DND-41 (cell line): ENCODE measurements at regions not wholly inside any gene's neighbourhood (a gene's known extent, or its start where the extent isn't known, plus 50 kb on each side); places are given as distances from the start of the nearest gene placed in this dataset.

Experiments
- ATAC-seq: fragments of 200-7000 bp; cut with Tn5 transposase; 3 replicates; pipeline ENCODE4 v1.9.1; 2021; ENCODE audit warnings: low read depth; ENCODE audit not compliant: insufficient read depth
- DNase-seq: peaks from one replicate; pipeline ENCODE4 v3.0.0-alpha.2; 2020
- H2AFZ ChIP-seq: 2 replicates; pipeline ENCODE4 v1.6.0; 2012; ENCODE audit warnings: low read depth, low read length
- H3K27ac ChIP-seq: 2 replicates; pipeline ENCODE4 v1.5.1; 2012; ENCODE audit warnings: low read length, inconsistent platforms
- H3K27me3 ChIP-seq: fragments of 200-600 bp; sonication (generic); 2 replicates; pipeline ENCODE4 v1.6.0; 2012; ENCODE audit warnings: low read length, mild to moderate bottlenecking, inconsistent platforms; ENCODE audit not compliant: insufficient read depth, poor library complexity
- H3K36me3 ChIP-seq: 2 replicates; pipeline ENCODE4 v1.5.1; 2012; ENCODE audit warnings: low read length, inconsistent platforms; ENCODE audit not compliant: insufficient read depth
- H3K4me1 ChIP-seq: 2 replicates; pipeline ENCODE4 v1.5.1; 2012; ENCODE audit warnings: mild to moderate bottlenecking, low read length; ENCODE audit not compliant: insufficient read depth
- H3K4me2 ChIP-seq: 2 replicates; pipeline ENCODE4 v1.6.0; 2012; ENCODE audit warnings: mild to moderate bottlenecking, moderate library complexity, low read length, inconsistent platforms; ENCODE audit not compliant: insufficient read depth
- H3K4me3 ChIP-seq, 2 experiments: fragments of 200-600 bp in 1 of 2; shearing (Covaris generic) in 1 of 2; 2 replicates each; pipeline ENCODE4 v1.5.1; 2012 to 2016; ENCODE audit warnings: inconsistent platforms in 2 of 2, low read length in 2 of 2, mild to moderate bottlenecking in 2 of 2, low read depth in 1 of 2, moderate library complexity in 1 of 2
- H3K79me2 ChIP-seq: 2 replicates; pipeline ENCODE4 v1.6.0; 2012; ENCODE audit warnings: low read length, inconsistent platforms; ENCODE audit not compliant: insufficient read depth
- H3K9ac ChIP-seq: 2 replicates; pipeline ENCODE4 v1.6.0; 2012; ENCODE audit warnings: low read depth, mild to moderate bottlenecking, inconsistent platforms, low read length, moderate library complexity
- H3K9me3 ChIP-seq: 2 replicates; pipeline ENCODE4 v1.5.1; 2012; ENCODE audit warnings: low read length, moderate library complexity, mild to moderate bottlenecking, inconsistent platforms; ENCODE audit not compliant: insufficient read depth, severe bottlenecking
- H4K20me1 ChIP-seq: 2 replicates; pipeline ENCODE4 v1.6.0; 2012; ENCODE audit warnings: low read length; ENCODE audit not compliant: insufficient read depth
- CTCF ChIP-seq: IDR thresholded peaks from 2 replicates; pipeline ENCODE4 v1.5.1; 2012; ENCODE audit warnings: borderline replicate concordance, low read length, moderate library complexity, mild to moderate bottlenecking; ENCODE audit not compliant: poor library complexity, severe bottlenecking; ENCODE audit errors: extremely low read depth
- EZH2 ChIP-seq: IDR thresholded peaks from 3 replicates; pipeline ENCODE4 v1.6.1; 2012; ENCODE audit warnings: borderline replicate concordance, low read depth, mild to moderate bottlenecking, moderate library complexity, low read length, inconsistent platforms; ENCODE audit not compliant: severe bottlenecking

GRCh38 chr6:115666997-115667396 is 393.7 kb downstream of the FRK start:
- Histone ChIP-seq H3K4me2 (no peak overlapping the region), H3K9me3 (no peaks in the 10 kb centered on the region), H3K9ac (no peak overlapping the region), H4K20me1 (no peaks in the 10 kb centered on the region), H3K79me2 (no peaks in the 10 kb centered on the region), H3K4me1 (no peaks in the 10 kb centered on the region), H3K4me3 (no peak overlapping the region), H3K36me3 (no peaks in the 10 kb centered on the region), H2AFZ (no peak overlapping the region), H3K27me3 (no peaks in the 10 kb centered on the region), H3K27ac (no peak overlapping the region)
- no peak for TF ChIP-seq EZH2
- DNase-seq: no peak
- ATAC-seq: no peak

- no peak for ATAC-seq
- H2AFZ ChIP-seq: no peak overlapping the region
Measured at GRCh38 chr6:115665310-115665709, 395.4 kb downstream of the FRK start.

GRCh38 chr6:115663681-115664080 is 397.0 kb downstream of the FRK start:
- Histone ChIP-seq H3K79me2 (no peaks in the 10 kb centered on the region), H3K4me2 (no peak overlapping the region), H2AFZ (no peak overlapping the region), H3K4me1 (no peaks in the 10 kb centered on the region), H3K27ac (no peak overlapping the region), H3K36me3 (no peaks in the 10 kb centered on the region), H3K9ac (no peak overlapping the region), H3K9me3 (no peaks in the 10 kb centered on the region), H3K4me3 (no peak overlapping the region), H4K20me1 (no peaks in the 10 kb centered on the region), H3K27me3 (no peaks in the 10 kb centered on the region)
- TF ChIP-seq CTCF (no peak), EZH2 (no peak)
- ATAC-seq: no peak
- DNase-seq: no peak

More at GRCh38 chr6:115665310-115665709, 395.4 kb downstream of the FRK start:
- no peaks in the 10 kb centered on the region for H4K20me1 ChIP-seq
- H3K27me3 ChIP-seq: no peaks in the 10 kb centered on the region
- H3K4me1 ChIP-seq: no peaks in the 10 kb centered on the region
- no peak for TF ChIP-seq CTCF
- no peak for TF ChIP-seq EZH2
- no peak overlapping the region for H3K4me3 ChIP-seq
- no peak overlapping the region for H3K27ac ChIP-seq
- no peaks in the 10 kb centered on the region for H3K79me2 ChIP-seq
- H3K36me3 ChIP-seq: no peaks in the 10 kb centered on the region
- H3K4me2 ChIP-seq: no peak overlapping the region
- H3K9ac ChIP-seq: no peak overlapping the region
- no peaks in the 10 kb centered on the region for H3K9me3 ChIP-seq
- DNase-seq: no peak

- Histone ChIP-seq H3K79me2 (no peaks in the 10 kb centered on the region), H3K9ac (no peak overlapping the region), H3K4me1 (no peaks in the 10 kb centered on the region), H3K4me3 (no peak overlapping the region), H3K9me3 (no peaks in the 10 kb centered on the region), H2AFZ (no peak overlapping the region), H3K4me2 (no peak overlapping the region), H4K20me1 (no peaks in the 10 kb centered on the region), H3K36me3 (no peaks in the 10 kb centered on the region), H3K27ac (no peak overlapping the region), H3K27me3 (no peaks in the 10 kb centered on the region)
- ATAC-seq (no peak), DNase-seq (no peak)
- TF ChIP-seq EZH2: no peak
- no peak for TF ChIP-seq CTCF
Measured at GRCh38 chr6:115643762-115644161, 416.9 kb downstream of the FRK start.
